Pancreas (tissue), 10 donors: ENCODE measurements at regions not wholly inside any gene's neighbourhood (a gene's known extent, or its start where the extent isn't known, plus 50 kb on each side); places are given as distances from the start of the nearest gene placed in this dataset.

ENCODE experiments used
- ATAC-seq, 4 donors: fragments of 200-7000 bp; cut with Tn5 transposase; one replicate each; pipeline versions ENCODE4 v1.8.0 to v1.9.1; 2020; ENCODE audit warnings: mild to moderate bottlenecking in 4 of 4, moderate library complexity in 4 of 4
- DNase-seq, 6 donors: peaks; one replicate each; pipeline ENCODE4 v3.0.0-alpha.2; 2020
- FAIRE-seq: peaks from 2 replicates; lab custom pipeline; 2012; peaks lifted over from hg19 to GRCh38; lab: Jason Lieb, UNC
- H3K27ac ChIP-seq, 4 donors: fragments of 200-600 bp; sonication (generic); 1 replicate in 3 of 4; 2 replicates in 1 of 4; pipeline versions ENCODE4 v1.5.0 to v1.8.0; 2020
- H3K27me3 ChIP-seq, 4 donors: fragments of 200-600 bp; one replicate each; pipeline ENCODE4 v1.8.0; 2021
- H3K36me3 ChIP-seq, 3 donors: fragments of 200-600 bp; sonication (generic) in 1 of 3; one replicate each; pipeline versions ENCODE4 v1.5.0 to v1.8.0; 2020 to 2021
- H3K4me1 ChIP-seq, 3 donors: fragments of 200-600 bp; one replicate each; pipeline ENCODE4 v1.8.0; 2021
- H3K4me3 ChIP-seq, 4 donors: fragments of 200-600 bp; sonication (generic) in 2 of 4; one replicate each; pipeline versions ENCODE4 v1.5.0 to v1.8.0; 2020 to 2021
- H3K9me3 ChIP-seq, 4 donors: fragments of 200-600 bp; one replicate each; pipeline ENCODE4 v1.8.0; 2021
- WGBS, 2 donors: extraction: QIAGEN DNeasy Blood & Tissue Kit; methylation state at CpG; one replicate each; pipeline ENCODE4 v1.1.7; 2013; 5-methylcytosine and 5-hydroxymethylcytosine counted together
- intact Hi-C, 3 donors: fragments of 100-400 bp; cut with DNase I; formaldehyde crosslinking; loops; one replicate each; pipeline versions ENCODE4 v1.11.1 to v1.14.2; 2022
- TF ChIP-seq, protein P1 (sequence below), 4 donors: fragments of 200-600 bp; sonication (generic) in 3 of 4; IDR thresholded peaks; one replicate each; pipeline versions ENCODE4 v1.5.0 to v1.8.0; 2021; ENCODE audit warnings: antibody characterized with exemption in 4 of 4
- donor health status: healthy with polysubstance abuse.
- donor health status: DM: no; HTN: no; CAD: no; lungs with moderate emphysema.
- donor health status: DM: no; HTN: no; CAD: no.
- donor health status: control.
- donor health status: control.
- donor health status: Bipolar disorder and iron deficiency.
- donor health status: DM: yes; HTN: yes; CAD: no.
- donor health status: DM: no; HTN: no; CAD: no.
- donor health status: DM: no; HTN: no; CAD: no.
- donor health status: DM: yes; HTN: yes; CAD: no.

DNA sequence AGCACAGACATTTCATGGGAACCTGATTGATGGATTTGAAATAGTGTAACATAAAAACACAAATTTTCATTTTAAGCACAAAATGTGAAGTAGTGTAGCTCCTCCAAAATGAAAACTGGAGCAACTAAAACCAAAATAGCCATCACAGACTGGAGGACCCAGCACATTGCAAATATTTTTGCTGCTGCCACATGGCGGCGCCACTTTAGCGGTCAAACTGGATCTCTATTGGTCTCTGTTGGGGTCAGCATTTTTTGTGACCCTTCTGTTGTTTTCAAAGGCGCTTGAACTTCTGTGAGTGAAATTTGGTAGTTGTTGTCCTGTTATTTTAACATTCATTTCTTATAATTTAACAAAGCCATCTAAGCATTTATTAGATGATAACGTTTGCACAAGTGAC is 259.9 kb downstream of the IL20RB start:
- no peak for FAIRE-seq
- no peak for DNase-seq
- ATAC-seq: no peak
- TF ChIP-seq, protein P1, sequence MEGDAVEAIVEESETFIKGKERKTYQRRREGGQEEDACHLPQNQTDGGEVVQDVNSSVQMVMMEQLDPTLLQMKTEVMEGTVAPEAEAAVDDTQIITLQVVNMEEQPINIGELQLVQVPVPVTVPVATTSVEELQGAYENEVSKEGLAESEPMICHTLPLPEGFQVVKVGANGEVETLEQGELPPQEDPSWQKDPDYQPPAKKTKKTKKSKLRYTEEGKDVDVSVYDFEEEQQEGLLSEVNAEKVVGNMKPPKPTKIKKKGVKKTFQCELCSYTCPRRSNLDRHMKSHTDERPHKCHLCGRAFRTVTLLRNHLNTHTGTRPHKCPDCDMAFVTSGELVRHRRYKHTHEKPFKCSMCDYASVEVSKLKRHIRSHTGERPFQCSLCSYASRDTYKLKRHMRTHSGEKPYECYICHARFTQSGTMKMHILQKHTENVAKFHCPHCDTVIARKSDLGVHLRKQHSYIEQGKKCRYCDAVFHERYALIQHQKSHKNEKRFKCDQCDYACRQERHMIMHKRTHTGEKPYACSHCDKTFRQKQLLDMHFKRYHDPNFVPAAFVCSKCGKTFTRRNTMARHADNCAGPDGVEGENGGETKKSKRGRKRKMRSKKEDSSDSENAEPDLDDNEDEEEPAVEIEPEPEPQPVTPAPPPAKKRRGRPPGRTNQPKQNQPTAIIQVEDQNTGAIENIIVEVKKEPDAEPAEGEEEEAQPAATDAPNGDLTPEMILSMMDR (IDR thresholded peaks at IDR 0.05): no peak
- WGBS, 2 donors: 15 to 25% methylated on average over 5 of the region's 5 CpGs
- Histone ChIP-seq H3K27me3 (no peaks in the 10 kb centered on the region), H3K27ac (no peak overlapping the region), H3K4me3 (no peak overlapping the region), H3K4me1 (no peaks in the 10 kb centered on the region), H3K9me3 (no peaks in the 10 kb centered on the region), H3K36me3 (no peaks in the 10 kb centered on the region)
- intact Hi-C loops: no loop called here

DNA sequence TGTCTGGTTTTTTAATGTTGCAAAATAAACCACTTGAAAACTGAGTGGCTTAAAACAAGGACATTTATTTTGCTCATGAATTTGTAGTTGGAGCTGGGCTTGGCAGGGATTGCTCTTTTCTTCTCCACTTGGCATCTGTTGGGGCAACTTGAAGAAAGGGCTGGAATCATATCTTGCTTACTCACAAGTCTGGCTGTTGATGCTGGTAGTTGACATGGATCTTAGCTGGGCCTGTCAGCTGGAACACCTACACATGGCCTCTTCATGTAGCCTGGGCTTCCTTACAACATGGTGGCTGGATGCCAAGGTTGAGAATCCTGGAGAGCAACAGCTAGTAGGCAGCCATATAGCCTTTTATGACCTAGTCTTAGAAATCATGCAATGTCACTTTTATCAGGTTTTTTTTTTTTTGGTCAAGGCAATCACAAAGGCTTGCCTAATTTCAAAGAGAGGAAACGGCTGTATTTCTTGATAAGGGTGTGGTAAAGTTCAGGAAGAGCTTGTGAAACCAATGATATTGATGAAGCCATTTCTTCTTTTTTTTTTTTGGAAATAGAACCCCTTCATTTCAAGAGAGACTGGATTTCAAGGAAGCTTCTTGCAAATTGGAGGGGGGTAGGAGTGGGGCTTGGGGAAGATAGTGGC is 262.1 kb downstream of the IL20RB start:
- no peak for DNase-seq
- no peaks in the 10 kb centered on the region for H3K4me1 ChIP-seq
- H3K9me3 ChIP-seq: no peaks in the 10 kb centered on the region
- ATAC-seq: no peak
- H3K27me3 ChIP-seq: no peaks in the 10 kb centered on the region
- H3K4me3 ChIP-seq: no peak overlapping the region
- TF ChIP-seq, protein P1 (IDR thresholded peaks at IDR 0.05): no peak
- H3K27ac ChIP-seq: no peak overlapping the region
- 46 to 64% methylated on average over 1 of the region's 1 CpG for WGBS, 2 donors
- intact Hi-C loops: no loop called here
- no peaks in the 10 kb centered on the region for H3K36me3 ChIP-seq
- no peak for FAIRE-seq

DNA sequence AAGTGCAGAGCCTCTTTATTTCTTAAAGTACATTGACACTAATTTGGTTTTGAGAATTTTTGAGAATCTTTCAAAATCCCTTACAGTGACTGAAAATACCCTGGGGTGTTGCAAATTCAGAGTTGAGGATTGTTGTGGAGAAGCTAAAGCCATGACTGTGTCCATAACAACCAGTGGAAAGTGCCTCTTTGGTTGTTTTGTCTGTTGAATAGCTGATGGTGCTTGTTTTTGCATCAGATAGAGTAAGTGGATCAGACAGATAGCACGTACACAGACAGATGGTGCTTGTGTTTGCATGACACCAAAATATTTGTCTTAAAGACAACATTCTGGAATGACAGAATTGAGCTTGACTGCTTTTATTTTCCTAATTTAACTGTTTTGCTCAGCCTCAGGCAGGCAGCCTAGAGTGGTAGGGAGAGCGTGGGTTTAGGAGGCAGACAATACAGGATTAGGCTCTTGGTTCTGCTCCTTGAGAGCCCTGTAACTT is 265.0 kb downstream of the IL20RB start:
- Histone ChIP-seq H3K36me3 (no peaks in the 10 kb centered on the region), H3K4me1 (no peaks in the 10 kb centered on the region), H3K27ac (no peak overlapping the region), H3K4me3 (no peak overlapping the region), H3K27me3 (no peaks in the 10 kb centered on the region), H3K9me3 (no peaks in the 10 kb centered on the region)
- FAIRE-seq: no peak
- DNase-seq: no peak
- no peak for ATAC-seq
- intact Hi-C loops: no loop called here
- WGBS, 2 donors: 32 to 48% methylated on average over 2 of the region's 2 CpGs
- TF ChIP-seq, protein P1 (IDR thresholded peaks at IDR 0.05): no peak

DNA sequence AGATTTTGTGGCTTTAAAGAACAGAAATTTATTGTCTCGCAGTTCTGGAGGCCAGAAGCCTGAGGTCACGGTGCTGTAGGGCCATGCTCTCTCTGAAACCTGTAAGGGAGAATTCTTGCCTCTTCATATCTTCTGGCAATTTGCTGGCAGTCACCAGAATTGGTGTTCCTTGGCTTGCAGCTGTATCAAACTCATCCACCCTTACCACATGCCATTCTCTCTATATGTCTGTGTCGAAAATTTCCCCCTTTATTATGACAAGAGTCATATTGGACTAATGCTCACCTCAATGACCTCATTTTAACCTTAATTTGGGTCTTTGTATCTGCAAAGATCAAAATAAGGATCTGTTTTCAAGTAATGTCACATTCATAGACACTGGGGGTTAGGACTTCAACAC is 266.7 kb downstream of the IL20RB start:
- TF ChIP-seq, protein P1 (IDR thresholded peaks at IDR 0.05): no peak

DNA sequence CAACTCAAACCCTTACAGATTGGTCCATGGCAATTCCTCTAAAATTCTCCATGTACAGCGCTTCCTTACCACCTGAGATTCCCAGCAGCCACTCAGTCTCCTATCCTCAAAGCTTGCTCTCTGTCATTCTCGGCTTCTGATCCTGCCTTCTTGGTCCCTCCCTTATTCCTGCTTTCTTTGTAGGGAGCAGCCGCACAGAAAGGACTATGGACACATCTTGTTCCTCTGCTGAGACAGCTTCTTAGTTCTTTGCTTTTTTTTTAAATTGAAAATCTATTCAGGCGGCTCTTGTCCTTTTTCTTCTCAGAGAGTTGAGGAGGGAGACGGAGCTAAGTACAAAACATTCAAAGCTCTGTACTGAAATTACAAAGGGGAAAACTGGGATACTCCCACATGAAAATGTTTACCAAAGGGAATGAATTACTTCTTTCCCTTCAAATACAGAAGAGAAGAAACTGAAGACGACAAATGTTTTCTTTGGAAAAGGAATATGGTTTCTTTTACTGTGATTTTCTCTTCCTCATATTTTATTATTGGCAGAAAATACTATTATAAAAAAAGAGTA is 285.1 kb downstream of the IL20RB start:
- whole genome bisulfite sequencing, 2 donors: 62 to 66% methylated on average over 6 of the region's 6 CpGs
- ATAC-seq (no peak), FAIRE-seq (no peak), DNase-seq (no peak)
- intact Hi-C loops: no loop called here
- no peak overlapping the region for H3K27ac ChIP-seq
- H3K4me1 ChIP-seq: no peaks in the 10 kb centered on the region
- no peaks in the 10 kb centered on the region for H3K36me3 ChIP-seq
- no peak overlapping the region for H3K4me3 ChIP-seq
- TF ChIP-seq, protein P1 (IDR thresholded peaks at IDR 0.05): no peak
- no peaks in the 10 kb centered on the region for H3K9me3 ChIP-seq
- no peaks in the 10 kb centered on the region for H3K27me3 ChIP-seq

More for the DNA sequence above, 266.7 kb downstream of the IL20RB start:
- no peak overlapping the region for H3K27ac ChIP-seq
- FAIRE-seq: no peak
- no peaks in the 10 kb centered on the region for H3K9me3 ChIP-seq
- WGBS, 2 donors: 65 to 71% methylated on average over 3 of the region's 3 CpGs
- no peak overlapping the region for H3K4me3 ChIP-seq
- H3K4me1 ChIP-seq: no peaks in the 10 kb centered on the region
- no peaks in the 10 kb centered on the region for H3K36me3 ChIP-seq
- DNase-seq: no peak
- ATAC-seq: no peak
- intact Hi-C loops: no loop called here
- no peaks in the 10 kb centered on the region for H3K27me3 ChIP-seq
